GM04503 (cell line): ENCODE measurements at regions not wholly inside any gene's neighbourhood (a gene's known extent, or its start where the extent isn't known, plus 50 kb on each side); places are given as distances from the start of the nearest gene placed in this dataset.

Experiments
- DNase-seq: peaks from one replicate; pipeline ENCODE4 v3.0.0-alpha.2; 2012; ENCODE audit warnings: low read depth

GRCh38 chr17:77771587-77771986, 186.9 kb upstream of the TNRC6C start:
- DNase-seq: no peak

GRCh38 chr17:77771998-77772397, 186.5 kb upstream of the TNRC6C start:
- no peak for DNase-seq

- no peak for DNase-seq
These were observed 186.0 kb upstream of the TNRC6C start for GRCh38 chr17:77772461-77772897.

GRCh38 chr17:77772899-77773358, 185.6 kb upstream of the TNRC6C start:
- DNase-seq: no peak

- no peak for DNase-seq
These were observed 184.3 kb upstream of the TNRC6C start for GRCh38 chr17:77774182-77774581.

- DNase-seq: no peak
These were observed 179.6 kb upstream of the TNRC6C start for GRCh38 chr17:77778636-77779489.

GRCh38 chr17:77779711-77780539, 178.6 kb upstream of the TNRC6C start:
- DNase-seq: no peak

- DNase-seq: no peak
These were observed 177.0 kb upstream of the TNRC6C start for GRCh38 chr17:77781536-77781935.

- DNase-seq: no peak
These were observed 176.3 kb upstream of the TNRC6C start for GRCh38 chr17:77782201-77782600.

- no peak for DNase-seq
These were observed 175.9 kb upstream of the TNRC6C start for GRCh38 chr17:77782611-77783010.

GRCh38 chr17:77783991-77784820, 174.3 kb upstream of the TNRC6C start:
- no peak for DNase-seq

- DNase-seq: no peak
These were observed 173.1 kb upstream of the TNRC6C start for GRCh38 chr17:77785312-77785905.

- no peak for DNase-seq
These were observed 172.4 kb upstream of the TNRC6C start for GRCh38 chr17:77786090-77786489.

- no peak for DNase-seq
These were observed 171.6 kb upstream of the TNRC6C start for GRCh38 chr17:77786740-77787505.

- no peak for DNase-seq
These were observed 168.2 kb upstream of the TNRC6C start for GRCh38 chr17:77790143-77790829.

- no peak for DNase-seq
These were observed 165.9 kb upstream of the TNRC6C start for GRCh38 chr17:77792626-77793025.

- no peak for DNase-seq
These were observed 165.1 kb upstream of the TNRC6C start for GRCh38 chr17:77793146-77793970.

GRCh38 chr17:77793971-77794235, 164.6 kb upstream of the TNRC6C start:
- no peak for DNase-seq

GRCh38 chr17:77794846-77795245, 163.7 kb upstream of the TNRC6C start:
- no peak for DNase-seq

GRCh38 chr17:77795685-77796084, 162.8 kb upstream of the TNRC6C start:
- DNase-seq: no peak
